GM21447 (cell line): ENCODE measurements at regions not wholly inside any gene's neighbourhood (a gene's known extent, or its start where the extent isn't known, plus 50 kb on each side); places are given as distances from the start of the nearest gene placed in this dataset.
"Not testable (repeated sequence)": the region's sequence is repeated elsewhere in the genome, so short reads cannot be mapped to it uniquely, and the experiment has no call there.

Experiments
- ATAC-seq: cut with Tn5 transposase; IDR thresholded peaks from one replicate; pipeline ENCODE4 v1.9.1; 2021; ENCODE audit not compliant: unreplicated experiment

DNA sequence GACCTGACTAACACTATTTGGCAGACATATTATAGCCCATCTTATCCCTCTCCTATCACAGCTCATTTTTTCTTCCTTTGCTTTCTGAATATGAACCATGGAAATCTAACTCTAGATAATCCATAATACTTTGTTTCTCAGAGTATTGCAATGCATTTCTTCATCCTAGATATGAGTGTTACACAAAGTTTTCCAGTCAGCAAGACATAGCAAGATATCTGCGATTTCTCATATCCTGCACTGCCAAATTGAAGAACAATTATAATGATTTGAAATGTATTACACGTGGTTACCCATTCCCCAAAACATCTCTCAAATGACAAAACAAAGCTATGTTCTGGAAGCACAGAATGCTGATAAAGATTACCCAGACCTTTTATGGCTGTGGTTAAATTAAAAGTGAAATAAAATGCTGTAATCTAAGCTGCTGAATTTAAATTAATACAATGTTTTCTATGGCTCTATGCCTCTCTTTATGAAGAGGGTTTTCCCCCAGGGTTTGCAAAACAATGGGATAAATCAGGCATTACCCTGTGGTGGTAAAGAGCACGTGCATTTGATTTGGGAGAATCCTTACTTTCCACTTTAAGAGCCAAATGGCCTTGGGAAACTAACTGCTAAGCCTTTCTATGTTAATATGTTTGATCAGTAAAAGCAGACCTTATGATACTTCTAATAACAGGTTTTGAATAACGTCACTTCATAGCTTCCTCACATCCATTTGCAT, 1291.0 kb upstream of the CNTN5 start:
- ATAC-seq, result no peak

GRCh38 chr11:97732011-97732632, 1288.6 kb upstream of the CNTN5 start:
- ATAC-seq, result no peak

GRCh38 chr11:97738751-97739150, 1282.0 kb upstream of the CNTN5 start:
- no peak for ATAC-seq

DNA sequence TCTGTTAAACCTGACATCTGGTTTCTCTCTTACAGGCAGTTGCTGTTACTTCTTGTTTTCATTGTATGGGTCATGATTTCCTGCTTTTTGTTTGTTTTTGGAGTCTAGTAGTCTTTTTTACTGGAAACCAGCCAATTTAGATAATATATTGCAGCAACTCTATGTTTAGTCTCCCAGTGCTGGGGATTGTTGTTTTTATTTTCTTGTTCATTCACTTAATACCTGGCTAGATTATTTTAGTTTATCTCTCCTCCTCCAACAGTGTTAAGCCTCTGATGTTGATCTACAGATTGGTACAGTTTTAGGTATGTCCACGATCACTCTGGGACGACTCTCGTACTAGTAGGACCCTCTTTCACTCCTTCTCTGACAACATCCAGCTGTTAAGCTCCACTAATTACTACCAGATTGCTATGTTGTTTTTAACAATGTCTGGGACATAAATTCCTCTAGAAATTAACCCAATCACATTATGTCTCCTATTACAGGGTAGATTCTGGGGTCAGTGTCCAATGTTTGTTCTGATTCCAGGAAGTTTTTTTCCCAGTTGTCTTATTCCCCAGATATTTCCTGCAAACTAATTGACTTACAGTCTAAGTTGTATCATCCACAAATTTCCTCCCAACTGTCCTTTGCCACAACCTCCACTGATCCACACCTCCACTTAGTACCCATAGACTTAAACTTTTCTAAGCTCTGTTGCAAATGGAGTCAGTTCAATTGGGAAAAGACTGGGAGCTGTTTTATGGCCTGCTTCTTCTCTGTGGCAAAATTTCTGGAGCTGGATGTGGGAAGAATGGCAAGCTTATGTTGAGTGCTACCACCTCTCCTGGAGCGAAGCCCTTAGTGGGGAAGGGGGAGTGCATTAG, 1280.6 kb upstream of the CNTN5 start:
- ATAC-seq, result no peak

DNA sequence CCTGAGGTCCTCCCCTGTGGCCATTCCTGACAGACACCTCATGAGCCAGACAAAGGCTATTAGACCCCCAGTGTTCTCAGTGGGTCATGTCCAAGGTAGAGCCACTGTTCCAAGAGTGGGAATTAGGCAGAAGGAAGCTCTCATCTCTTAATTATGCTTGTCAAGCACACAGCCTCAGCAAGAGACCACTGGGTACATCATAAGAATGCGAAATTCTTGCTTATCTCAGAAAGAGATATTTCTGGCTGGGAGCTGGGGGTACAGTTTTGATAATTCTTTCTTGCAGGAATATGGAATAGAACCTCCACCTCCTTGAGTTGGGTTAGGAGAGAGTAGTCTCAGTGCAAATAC, 1280.0 kb upstream of the CNTN5 start:
- no peak for ATAC-seq

DNA sequence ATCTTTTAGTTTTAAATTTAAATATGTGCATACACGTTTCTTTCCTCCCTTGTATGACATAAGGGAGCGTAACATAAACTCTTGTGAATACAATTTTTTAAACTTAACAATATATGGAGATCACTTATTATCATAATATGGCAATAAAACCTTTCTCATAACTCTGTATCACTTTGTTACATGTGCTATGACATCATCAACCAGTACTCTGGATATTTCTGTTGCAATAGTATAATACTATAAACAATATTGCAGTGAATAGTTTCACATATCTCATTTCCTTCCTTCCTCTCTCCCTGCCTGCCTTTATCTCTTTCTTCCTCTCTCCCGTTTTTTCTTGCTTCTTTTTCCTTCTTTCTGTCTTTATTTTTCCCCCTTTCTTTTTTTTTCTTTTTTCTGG, 1278.0 kb upstream of the CNTN5 start:
- ATAC-seq, result no peak

DNA sequence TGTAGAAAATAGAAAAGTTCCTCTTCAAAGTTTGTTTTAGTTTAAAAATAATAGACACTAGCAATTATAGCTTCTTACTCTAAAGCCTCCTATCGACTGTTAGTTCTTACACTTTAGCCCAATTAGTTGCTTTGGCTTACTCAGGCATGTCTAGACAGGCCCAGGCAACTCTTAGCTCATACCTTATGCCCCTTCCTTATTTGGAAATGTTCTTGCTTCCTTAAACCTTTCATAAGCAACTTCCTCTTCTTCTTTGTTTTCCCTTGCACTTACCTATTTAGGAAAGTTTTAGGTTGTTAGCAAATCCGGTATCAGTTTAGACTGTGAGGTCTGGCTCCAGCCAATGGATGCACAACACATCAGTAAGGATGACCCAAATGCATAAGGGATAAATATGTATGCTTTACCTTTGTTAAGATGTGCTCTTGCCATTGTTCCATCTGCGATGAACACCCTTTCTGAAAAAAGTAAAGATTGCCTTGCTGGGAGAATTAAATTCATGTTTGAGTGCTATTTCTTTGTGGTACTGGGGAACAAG, 1277.5 kb upstream of the CNTN5 start:
- no peak for ATAC-seq

DNA sequence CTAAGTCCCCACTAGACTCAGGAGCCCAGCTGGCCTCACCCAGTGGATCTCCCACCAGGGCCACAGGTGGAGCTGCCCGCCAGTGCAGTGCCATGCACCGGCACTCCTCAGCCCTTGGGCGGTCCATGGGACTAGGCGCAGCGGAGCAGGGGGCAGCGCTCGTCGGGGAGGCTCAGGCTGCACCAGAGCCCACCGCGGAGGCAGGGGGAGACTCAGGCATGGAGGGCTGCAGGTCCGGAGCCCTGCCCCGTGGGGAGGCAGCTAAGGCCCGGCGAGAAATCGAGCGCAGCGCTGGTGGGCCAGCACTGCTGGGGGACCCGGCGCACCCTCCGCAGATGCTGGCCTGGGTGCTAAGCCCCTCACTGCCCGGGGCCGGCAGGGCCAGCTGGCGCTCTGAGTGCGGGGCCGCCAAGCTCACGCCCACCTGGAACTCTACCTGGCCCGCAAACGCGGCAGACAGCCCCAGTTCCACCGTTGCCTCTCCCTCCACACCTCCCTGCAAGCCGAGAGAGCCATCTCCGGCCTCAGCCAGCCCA, 1275.2 kb upstream of the CNTN5 start:
- no peak for ATAC-seq

DNA sequence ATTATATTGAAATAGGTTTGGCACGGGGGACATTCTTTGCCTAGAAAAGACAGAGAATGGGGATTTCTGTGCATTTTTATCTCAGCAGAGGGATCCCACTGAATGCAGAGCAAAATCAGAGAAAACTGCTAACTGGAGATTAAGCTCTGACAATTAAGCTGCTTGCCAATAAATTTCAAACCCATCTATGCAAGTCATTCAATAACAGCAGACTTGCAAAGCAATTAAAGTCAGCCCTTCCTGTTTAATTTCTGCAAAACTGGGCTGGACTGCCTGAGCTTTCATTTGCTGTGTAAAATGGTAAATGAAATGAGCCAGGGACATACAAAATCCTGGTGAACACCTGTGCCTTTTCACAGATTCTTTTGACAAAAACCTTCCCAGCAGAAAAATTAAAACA, 1273.9 kb upstream of the CNTN5 start:
- no peak for ATAC-seq

GRCh38 chr11:97751405-97751804, 1269.3 kb upstream of the CNTN5 start:
- ATAC-seq, result no peak

- ATAC-seq, result no peak
Observed at GRCh38 chr11:97751952-97752351, 1268.8 kb upstream of the CNTN5 start.

DNA sequence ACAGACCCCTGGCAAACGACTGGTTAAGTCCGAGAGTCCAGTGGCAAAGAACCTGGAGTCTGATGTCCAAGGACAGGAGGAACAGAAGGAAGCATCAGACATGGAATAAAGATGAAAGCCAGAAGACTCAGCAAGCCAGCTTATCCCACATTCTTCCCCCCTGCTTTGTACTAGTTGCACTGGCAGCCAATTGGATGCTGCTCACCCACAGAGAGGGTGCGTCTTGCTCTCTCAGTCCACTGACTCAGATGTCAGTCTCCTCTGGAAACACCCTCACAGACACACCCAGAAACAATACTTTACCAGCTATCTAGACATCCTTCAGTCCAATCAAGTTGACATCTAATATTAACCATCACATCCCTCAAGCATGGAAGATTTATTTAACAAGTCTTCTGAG, 1265.8 kb upstream of the CNTN5 start:
- no peak for ATAC-seq

DNA sequence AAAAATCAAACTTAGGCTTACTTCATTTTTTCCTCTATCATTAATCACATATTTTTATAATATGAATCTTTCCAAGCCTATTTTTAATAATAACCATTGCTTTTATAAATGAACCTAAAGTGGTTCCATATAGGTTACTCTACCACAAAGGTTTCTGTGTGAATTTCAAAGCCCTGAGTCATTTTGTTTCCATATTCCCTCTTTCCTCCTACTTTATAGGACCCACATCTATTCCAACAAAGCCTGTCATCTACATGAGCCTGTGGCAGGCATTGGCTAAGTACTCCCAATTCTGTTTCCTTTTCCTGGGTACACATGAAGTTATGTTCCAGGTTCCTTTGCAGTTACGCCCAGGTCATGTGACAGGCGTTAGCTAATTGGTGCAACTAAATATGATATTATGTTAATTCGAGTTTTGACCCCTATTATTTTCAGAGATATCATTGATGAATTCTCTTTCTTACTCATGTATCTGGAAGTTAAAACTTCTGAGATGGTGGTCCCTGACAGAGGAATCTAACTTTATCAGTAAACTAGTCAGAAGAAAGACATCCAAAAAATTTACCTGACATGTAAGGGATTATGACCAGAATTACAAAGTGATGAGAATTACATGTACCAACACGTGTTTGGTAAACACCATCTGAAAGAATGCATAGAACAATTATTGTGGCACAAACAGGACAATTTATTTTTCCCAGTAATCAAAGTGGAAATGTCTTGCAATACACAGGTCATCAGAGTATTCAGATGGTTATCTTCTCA, 1264.0 kb upstream of the CNTN5 start:
- ATAC-seq, result no peak

GRCh38 chr11:97761175-97761574, 1259.6 kb upstream of the CNTN5 start:
- no peak for ATAC-seq

- no peak for ATAC-seq
Observed at GRCh38 chr11:97764193-97764592, 1256.6 kb upstream of the CNTN5 start.

GRCh38 chr11:97764605-97765004, 1256.1 kb upstream of the CNTN5 start:
- ATAC-seq, result no peak

- no peak for ATAC-seq
Observed at GRCh38 chr11:97770570-97770969, 1250.2 kb upstream of the CNTN5 start.

DNA sequence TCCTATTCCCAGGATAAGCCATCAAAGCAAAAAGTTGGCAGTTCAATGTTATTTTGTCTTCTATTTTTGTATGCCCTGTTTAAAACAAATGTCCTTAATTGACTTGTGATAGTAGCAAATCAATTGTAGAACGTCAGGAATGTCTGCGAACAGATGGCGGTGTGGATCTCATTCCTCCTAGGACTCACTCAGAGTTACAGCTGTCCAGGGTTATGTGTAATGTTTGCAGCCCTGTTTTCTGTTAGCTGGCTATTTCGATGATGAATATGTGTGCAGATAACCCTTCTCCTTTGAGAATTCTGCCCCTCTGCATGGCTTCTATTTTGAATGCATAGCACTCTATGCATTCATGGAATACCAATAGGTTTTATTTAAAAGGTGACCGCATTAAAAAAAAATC, 1248.0 kb upstream of the CNTN5 start:
- no peak for ATAC-seq

DNA sequence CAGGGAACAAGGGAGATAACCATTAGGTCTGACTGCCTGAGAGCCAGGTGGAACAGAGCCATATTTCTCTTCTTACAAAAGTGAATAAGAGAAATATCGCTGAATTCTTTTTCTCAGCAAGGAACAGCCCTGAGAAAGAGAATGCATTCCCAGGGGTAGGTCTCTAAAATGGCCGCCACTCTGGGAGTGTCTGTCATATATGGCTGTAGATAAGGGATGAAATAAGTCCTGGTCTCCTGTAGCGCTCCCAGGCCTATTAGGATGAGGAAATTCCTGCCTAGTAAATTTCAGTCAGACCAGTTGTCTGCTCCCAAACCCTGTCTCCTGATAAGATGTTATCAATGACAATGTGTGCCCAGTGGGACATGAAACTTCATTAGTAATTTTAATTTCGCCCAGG, 1236.4 kb upstream of the CNTN5 start:
- ATAC-seq, result not testable (repeated sequence)

- no peak for ATAC-seq
Observed at GRCh38 chr11:97786961-97787360, 1233.8 kb upstream of the CNTN5 start.

GRCh38 chr11:97794876-97795275, 1225.9 kb upstream of the CNTN5 start:
- no peak for ATAC-seq
